NOMO-1 treated with dmso at 0.1 percent for 144 hours (cell line): ENCODE measurements at regions not wholly inside any gene's neighbourhood (a gene's known extent, or its start where the extent isn't known, plus 50 kb on each side); places are given as distances from the start of the nearest gene placed in this dataset.
"Not testable (repeated sequence)": the region's sequence is repeated elsewhere in the genome, so short reads cannot be mapped to it uniquely, and the experiment has no call there.

ENCODE experiments used
- DNase-seq: peaks from one replicate; lab custom pipeline; 2025; ENCODE audit not compliant: unreplicated experiment; lab: John Stamatoyannopoulos, UW

- no peak for DNase-seq
Measured at GRCh38 chr21:19034560-19034959, 631.0 kb upstream of the TMPRSS15 start.

- no peak for DNase-seq
Measured at GRCh38 chr21:19045876-19046275, 642.3 kb upstream of the TMPRSS15 start.

DNA sequence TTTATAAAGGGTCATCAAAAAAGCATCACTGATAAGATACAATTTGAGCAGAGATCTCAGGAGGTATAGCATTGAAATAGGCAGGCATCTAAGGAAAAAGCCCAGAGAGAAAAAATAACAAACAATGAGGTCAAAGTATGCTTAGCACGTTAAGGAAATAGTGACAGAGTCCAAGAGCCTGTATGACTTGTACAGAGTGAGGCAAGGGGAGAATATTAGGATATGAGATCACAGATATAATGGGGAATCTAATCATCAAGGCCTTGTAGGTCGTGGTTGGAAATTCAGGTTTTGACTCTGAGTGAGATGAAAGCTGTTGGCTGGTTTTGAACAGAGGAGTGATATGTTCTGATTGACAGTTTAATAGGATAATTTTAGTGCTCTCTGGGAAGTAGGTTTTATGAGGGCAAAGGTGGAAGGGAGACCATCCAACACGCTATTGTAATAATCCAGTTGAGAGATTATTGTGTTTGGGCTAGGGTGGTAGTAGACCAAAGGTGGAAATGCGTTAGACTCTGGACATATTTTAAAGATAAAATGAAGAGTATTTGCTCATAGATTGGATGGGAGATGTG lies 644.6 kb upstream of the TMPRSS15 start:
- no peak for DNase-seq

GRCh38 chr21:19049567-19049966 lies 646.0 kb upstream of the TMPRSS15 start:
- DNase-seq, result no peak

DNA sequence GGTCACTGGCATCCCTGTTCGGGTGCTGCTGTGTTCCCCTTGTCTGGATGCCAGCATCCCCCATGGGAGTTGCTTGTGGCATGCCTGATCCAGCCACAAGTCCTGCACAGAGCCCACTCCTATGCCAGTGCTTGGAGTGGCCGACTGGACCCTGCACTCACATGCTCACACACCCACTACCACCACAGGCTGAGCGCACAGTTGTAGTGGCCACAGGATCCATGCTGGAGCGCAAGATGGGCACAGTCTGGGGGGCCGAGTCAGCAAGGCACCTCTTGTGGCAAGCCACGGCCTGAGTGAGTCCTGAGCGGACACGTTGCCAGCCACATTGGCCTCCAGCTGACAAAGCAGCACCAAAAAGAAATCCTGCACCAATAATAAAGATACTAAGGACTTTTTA lies 661.6 kb upstream of the TMPRSS15 start:
- DNase-seq, result no peak

- no peak for DNase-seq
Measured at GRCh38 chr21:19076031-19076430, 672.4 kb upstream of the TMPRSS15 start.

GRCh38 chr21:19109694-19110093 lies 706.1 kb upstream of the TMPRSS15 start:
- DNase-seq, result no peak

GRCh38 chr21:19119259-19119658 lies 715.7 kb upstream of the TMPRSS15 start:
- DNase-seq, result not testable (repeated sequence)

- DNase-seq, result no peak
Measured at GRCh38 chr21:19120591-19120990, 717.0 kb upstream of the TMPRSS15 start.

GRCh38 chr21:19122356-19122755 lies 718.8 kb upstream of the TMPRSS15 start:
- no peak for DNase-seq

- DNase-seq, result no peak
Measured at GRCh38 chr21:19123053-19123452, 719.5 kb upstream of the TMPRSS15 start.

DNA sequence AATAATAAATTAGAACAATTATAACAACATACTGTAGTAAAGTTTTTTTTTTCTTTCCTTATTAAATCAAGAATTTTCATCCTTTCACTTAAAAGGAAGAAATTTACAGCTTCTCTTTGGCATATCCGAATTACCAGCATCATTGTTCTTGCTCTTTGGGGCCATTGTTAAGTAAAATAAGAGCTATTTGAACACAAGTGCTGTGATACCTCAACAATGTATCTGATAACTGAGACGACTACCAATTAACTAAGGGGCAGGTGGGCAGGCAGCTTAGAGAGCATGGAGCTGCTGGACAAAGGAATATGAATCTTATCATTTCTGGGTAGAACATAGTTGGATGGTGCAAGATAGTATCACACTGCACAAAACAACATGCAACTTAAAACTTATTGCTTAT lies 719.9 kb upstream of the TMPRSS15 start:
- no peak for DNase-seq

- DNase-seq, result no peak
Measured at GRCh38 chr21:19124691-19125090, 721.1 kb upstream of the TMPRSS15 start.

DNA sequence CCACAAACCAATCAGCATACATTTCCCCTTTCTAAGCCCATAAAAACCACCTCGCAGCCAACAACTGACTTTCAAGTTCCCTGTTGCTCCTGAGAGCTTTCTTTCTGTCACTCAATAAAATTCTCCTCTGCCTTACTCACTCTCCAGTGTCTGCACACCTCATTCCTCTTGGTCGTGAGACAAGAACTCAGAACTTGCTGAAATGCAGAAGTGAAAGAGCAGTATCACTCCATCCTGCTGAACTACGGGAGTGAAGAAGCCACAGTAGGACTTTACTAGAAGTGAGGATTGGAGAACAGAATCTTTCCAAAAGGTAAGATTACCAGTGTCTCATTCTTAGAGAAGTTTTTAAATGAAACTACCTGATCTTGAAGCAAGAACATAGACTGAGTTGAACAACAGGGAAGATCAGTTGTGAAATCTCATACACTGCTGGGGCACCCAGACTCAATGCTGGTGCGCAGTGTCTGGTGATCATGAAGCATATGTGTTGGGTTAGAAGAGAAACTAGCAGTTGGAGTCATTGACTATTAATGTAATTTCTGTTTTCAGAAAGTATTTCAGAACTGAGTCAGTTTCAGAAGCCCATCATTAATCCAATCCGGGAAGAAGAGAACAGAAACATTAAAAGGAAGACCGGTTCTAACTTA lies 726.9 kb upstream of the TMPRSS15 start:
- no peak for DNase-seq

- no peak for DNase-seq
Measured at GRCh38 chr21:19141511-19141910, 737.9 kb upstream of the TMPRSS15 start.

GRCh38 chr21:19145682-19146293 lies 742.2 kb upstream of the TMPRSS15 start:
- DNase-seq, result no peak

DNA sequence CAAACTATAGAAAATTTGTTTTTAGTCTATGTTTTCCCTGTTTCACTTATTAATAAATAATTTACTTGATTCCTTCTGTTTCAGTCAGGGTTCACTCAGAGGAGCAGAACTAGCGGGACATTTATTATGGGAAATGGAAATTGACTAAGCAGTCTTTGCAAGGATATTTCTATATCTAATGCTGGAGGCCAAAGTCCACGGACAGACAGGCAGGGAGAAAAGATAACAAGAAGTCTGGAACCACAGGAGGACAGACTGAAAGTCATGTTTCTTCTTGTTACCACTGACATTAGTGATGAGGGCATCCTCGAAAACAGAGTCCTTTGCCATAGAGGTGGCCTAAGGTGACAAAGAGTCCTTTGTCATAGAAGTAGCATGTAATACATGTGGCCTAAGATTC lies 744.5 kb upstream of the TMPRSS15 start:
- no peak for DNase-seq

GRCh38 chr21:19171585-19171984 lies 768.0 kb upstream of the TMPRSS15 start:
- DNase-seq, result no peak

- no peak for DNase-seq
Measured at GRCh38 chr21:19181604-19182140, 778.1 kb upstream of the TMPRSS15 start.

- DNase-seq, result no peak
Measured at GRCh38 chr21:19197950-19198349, 794.4 kb upstream of the TMPRSS15 start.

GRCh38 chr21:19198801-19199200 lies 795.2 kb upstream of the TMPRSS15 start:
- DNase-seq, result no peak

DNA sequence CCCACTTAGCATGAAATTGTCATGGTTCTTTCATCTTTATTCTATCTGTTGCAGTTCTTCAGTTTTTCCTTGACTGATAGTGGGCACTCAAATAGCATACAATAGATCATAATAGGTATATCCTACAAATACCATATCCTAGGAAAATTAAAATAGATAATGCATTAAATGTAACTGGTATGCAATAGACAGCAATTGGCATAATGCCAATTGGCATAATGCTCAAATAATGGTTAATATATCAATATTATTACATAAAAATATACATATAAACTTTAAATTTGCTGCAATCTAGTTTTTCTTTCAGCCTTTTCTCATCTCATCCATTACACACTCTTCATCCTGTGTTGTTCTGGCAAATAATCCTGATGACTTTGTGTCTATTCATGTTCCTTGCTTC lies 814.6 kb upstream of the TMPRSS15 start:
- DNase-seq, result no peak
